ENCODE measurements at regions not wholly inside any gene's neighbourhood (a gene's known extent, or its start where the extent isn't known, plus 50 kb on each side); places are given as distances from the start of the nearest gene placed in this dataset.

GRCh38 chr4:169807934-169808509 is 50.3 kb upstream of the HPF1 start:
- H3K27me3 ChIP-seq (ENCODE audit: low read depth) = no peaks in the 10 kb centered on the region
- H3K36me3 ChIP-seq = no peaks in the 10 kb centered on the region
- intact Hi-C loops (cut with micrococcal nuclease) = no loop called here
- H3K9me3 ChIP-seq (replicated peaks) = peaks cover 8% of the 10 kb centered on the region
- no peaks in the 10 kb centered on the region for H3K4me1 ChIP-seq
- H3K4me3 ChIP-seq = no peak overlapping the region
- DNase-seq = no peak
- TF ChIP-seq CTCF (IDR thresholded peaks at IDR 0.05; ENCODE audit: borderline replicate concordance) = no peak
- no peak overlapping the region for H3K27ac ChIP-seq (replicated peaks)
